ENCODE measurements at regions not wholly inside any gene's neighbourhood (a gene's known extent, or its start where the extent isn't known, plus 50 kb on each side); places are given as distances from the start of the nearest gene placed in this dataset.
A peak's percentile ranks its signal among the peaks of the same experiment; 100 is the strongest.

DNA sequence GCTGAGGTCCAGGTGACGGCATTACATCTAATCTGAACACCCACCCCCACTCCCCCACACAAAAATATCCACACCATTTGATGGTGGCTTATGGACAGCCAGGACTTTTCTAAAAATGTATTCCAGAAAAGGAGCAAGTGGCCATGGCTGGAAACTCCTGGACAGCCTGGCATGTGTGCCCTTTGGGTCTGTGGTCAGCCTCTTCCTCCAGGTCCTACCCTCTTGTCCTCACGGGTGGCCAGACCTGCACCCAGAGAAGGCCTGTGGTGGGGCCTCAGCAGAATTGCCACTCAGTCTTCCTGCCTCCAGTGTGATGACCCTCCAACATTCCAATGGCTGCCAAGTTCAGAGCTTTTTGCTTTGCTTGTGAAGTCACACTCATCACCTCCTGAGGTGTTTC lies 600.6 kb downstream of the AJAP1 start:
- DNase-seq: no peak

- DNase-seq: no peak
Observed at GRCh38 chr1:5254131-5254725, 599.8 kb downstream of the AJAP1 start.

GRCh38 chr1:5253036-5253435 lies 598.6 kb downstream of the AJAP1 start:
- no peak for DNase-seq

DNA sequence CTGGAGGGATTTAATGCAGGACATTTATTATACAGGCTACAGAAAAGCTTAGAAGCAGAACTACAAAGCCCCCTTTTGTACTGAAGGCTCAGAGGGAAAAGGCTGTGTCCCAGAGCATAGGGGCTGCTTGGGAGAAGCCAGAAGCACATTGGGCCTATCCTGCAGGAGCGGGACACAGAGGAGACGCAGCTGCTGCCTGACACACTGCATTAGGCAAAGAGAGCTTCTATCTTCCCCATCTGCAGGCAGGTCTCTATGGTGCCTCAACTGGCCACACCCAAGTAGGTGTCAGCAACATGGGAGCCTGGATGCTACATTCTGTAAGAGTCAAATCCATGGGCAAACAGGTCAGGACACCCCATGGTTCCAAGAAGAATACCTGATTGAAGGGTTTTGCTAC lies 595.9 kb downstream of the AJAP1 start:
- DNase-seq: no peak

DNA sequence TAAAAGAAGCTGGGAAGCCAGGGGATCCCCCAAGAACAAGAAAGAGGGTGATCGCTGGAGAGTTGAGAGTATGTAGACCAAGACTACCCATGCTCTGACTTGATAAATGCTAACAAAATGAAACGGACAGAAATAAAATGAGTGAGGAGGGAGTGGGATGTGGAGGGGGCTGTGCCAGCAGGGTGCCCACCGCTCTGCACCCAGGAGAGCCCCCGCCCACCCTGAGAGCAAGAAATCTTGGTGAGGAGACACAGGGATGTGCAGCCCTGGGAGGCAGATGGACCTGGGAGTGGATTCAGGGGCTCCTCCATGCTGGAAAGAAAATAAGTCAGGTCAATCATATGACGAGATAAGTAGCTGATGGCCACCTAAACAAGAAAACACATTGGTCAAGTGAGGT lies 590.9 kb downstream of the AJAP1 start:
- DNase-seq: no peak

GRCh38 chr1:5244631-5245285 lies 590.3 kb downstream of the AJAP1 start:
- DNase-seq: no peak

GRCh38 chr1:5242850-5243249 lies 588.4 kb downstream of the AJAP1 start:
- no peak for DNase-seq

DNA sequence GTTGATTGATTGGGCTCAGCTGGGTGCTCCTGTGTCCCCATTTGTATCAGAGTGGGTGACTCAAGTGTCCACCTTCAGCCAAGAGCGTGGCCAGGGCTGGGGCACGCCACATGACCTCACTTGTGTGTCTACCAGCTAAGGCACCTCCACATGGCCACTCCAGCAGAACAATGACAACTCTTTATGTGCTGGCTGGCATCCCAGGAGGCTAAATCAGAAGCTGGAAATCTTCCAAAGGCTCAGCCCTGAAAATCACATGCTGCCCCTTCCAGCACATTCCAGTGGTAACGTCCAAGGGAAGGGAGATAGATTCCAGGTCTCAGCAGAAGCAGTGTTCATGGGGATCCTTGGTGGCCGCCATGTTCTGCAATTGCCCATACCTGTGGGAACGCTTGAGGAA lies 585.5 kb downstream of the AJAP1 start:
- DNase-seq: no peak

GRCh38 chr1:5238351-5239130 lies 584.1 kb downstream of the AJAP1 start:
- no peak for DNase-seq

DNA sequence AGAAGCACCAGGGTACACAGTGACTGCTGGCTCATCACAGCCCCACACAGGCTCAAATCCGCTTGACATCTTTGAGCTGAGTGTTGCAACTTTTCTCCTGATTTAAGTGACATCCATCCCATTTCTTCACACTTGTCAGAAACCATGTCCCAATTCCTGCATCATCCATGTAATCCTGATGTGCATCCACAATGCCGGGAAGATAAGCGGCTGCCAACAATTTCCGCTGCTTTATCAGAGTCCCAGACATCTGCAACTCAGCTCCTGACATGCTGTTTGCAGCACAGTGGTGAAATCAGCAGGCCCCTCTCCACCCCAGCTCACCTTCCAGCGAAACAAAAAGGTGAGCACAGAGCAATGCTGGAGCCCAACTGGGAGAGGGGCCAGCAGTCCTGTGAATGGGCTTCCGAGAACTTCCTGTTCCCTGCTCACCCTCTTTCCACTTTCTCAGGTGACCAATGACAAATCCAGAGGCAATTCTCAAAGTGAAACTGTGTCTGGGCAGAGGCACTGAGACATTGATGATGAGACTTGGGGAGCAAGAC lies 581.0 kb downstream of the AJAP1 start:
- DNase-seq: no peak

GRCh38 chr1:5232537-5232936 lies 578.1 kb downstream of the AJAP1 start:
- DNase-seq: no peak

DNA sequence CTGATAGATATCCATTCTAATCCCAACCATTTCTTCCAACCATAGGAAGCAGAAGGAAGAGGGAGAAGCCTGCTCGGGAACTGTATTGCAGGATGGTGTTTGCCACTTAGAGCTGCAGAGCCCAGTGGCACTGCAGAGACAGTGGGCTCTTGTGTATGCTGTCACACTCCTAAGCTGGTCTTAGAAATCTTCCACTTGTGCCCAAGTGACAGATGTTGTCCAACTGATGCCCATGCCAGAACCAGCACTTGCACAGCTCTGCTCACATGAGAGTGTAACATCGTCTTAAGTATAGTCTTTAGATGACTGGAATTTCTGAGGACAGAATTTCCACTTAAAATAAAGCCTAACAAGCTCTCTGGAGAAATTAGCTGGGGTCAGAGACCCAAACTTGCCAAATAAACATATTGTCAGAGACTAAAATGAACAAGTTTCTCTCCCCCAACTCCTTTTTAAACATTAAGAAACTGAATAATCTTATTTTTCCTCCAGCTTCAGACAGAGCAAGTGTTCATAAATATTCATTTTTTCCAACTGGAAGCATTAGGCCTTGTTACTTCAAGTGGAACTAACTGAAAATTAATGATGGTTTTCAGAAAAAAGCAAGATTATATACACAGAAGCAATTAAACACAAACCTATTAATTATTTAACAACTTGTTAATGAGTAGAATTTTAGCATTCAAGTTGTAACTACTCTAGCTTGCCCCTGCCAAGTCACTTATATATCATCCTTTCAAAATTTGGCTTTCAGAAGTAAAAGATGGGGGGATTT lies 577.3 kb downstream of the AJAP1 start:
- DNase-seq: no peak

DNA sequence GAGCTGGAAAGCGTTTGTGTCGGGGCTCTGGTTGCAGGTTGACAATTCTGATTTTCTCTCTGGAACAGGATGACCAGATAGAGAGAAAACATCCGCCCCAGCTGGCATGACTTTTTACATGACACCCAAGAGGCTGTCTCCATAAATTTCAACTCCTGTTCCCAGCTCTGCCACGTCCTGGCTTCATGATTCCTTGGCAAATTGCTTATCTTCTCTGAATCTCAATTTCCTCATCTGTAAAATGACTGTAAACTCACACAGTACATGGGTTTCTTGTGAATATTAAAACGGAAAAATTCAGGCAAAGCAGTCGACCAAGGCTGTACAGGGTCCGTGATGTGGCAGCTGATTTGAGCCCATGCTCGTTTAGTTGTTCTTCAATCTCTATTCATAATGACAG lies 572.7 kb downstream of the AJAP1 start:
- DNase-seq: no peak

GRCh38 chr1:5225707-5226704 lies 571.6 kb downstream of the AJAP1 start:
- no peak for DNase-seq

DNA sequence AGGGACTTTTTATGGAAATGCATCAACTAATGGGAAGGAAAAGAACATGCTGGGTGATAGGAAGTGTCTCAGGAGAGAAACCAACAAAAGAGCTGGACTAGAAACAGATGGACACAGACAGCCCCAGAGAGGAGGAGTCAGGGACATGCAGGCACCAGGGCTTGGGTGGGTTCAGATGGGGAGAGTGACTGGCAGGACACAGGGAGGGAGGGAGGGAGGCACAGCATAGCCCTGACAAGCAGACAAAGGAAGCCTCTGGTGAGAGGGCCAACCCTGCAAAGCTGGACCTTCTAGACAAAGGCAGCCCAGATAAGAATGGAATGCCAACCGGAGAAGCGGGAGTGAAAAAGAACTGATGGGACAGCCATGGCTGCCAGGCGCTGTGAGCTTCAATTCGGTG lies 568.8 kb downstream of the AJAP1 start:
- DNase-seq: no peak

GRCh38 chr1:5222626-5223025 lies 568.2 kb downstream of the AJAP1 start:
- DNase-seq: no peak

DNA sequence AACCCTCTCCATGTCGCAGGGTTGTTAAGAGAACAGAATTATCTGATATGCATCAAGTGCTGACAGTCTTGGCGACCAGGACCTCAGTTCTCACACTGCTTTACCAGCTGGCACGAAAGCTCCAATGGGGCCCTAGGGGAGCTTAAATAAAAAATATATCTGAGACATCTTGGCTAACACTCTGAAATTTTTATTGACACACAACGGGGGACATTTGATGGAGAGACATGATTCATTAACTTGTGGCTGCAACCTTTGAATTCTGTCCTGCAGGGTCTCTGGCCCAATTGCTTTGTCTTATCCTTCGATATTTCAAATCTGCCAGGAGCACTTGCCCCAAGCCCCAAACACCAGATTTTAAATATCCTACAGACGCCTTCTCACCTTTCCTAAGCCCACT lies 567.0 kb downstream of the AJAP1 start:
- no peak for DNase-seq

DNA sequence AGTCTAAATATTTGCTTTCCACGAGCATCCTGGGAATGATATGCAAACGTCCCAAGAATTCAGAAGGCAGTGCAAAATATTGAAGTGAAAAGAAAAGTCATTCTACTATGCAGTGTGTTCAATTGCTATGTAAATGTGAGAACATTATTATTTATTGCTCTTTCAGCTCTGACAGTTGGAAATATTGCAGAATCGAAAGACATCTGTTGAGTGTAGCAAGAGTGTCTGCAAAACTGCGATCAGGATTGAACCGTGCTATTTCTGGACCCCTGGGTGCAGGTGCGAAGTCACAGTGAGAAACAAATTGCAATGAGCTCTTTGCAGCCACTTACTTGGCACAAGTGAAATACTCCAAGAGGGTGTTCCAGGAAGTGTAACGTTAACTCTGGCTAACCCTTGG lies 566.4 kb downstream of the AJAP1 start:
- DNase-seq: peak; percentile 67

DNA sequence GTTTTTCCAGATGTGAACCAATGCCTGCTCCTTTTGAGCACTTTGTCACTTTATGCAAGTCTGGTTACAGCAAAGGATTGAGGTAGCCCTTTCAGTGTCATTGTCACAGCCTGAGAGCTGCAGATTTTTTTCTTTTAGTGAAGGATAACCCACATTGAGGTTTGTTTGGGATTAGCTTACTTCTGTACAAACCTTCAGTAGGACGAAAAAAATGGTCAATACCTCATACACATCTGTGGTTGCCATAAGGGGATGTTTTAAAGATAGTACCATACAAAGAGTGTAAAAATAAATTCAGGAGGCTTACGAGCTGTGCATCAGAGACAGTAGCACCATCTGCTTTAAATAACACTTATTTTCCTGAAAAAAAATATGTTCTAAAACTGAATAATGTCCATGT lies 566.0 kb downstream of the AJAP1 start:
- DNase-seq: no peak

- DNase-seq: no peak
Observed at GRCh38 chr1:5200006-5200405, 545.6 kb downstream of the AJAP1 start.

- no peak for DNase-seq
Observed at GRCh38 chr1:5198328-5198727, 543.9 kb downstream of the AJAP1 start.

DNA sequence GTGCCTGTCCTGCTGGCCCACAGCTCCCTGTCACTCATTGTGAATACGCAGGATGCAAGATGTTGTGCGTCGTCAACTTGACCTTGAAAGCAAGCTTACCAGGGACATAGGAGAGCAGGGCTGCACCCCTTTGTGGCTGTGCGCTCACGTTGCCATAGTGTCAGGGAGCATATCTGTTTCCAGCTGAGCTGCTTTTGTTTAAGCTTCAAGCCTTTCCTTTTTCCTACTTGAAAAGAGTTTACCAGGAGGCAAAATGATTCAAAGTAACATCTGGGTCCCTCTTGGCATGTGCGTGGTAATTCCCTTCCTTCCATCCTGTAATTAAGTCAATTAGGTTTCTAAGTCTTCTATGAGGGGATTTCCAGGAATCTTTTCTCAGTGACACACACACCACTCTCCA lies 537.1 kb downstream of the AJAP1 start:
- DNase-seq: no peak
